Left lung (tissue), 4 donors: ENCODE measurements at regions not wholly inside any gene's neighbourhood (a gene's known extent, or its start where the extent isn't known, plus 50 kb on each side); places are given as distances from the start of the nearest gene placed in this dataset.
"Not testable (repeated sequence)": the region's sequence is repeated elsewhere in the genome, so short reads cannot be mapped to it uniquely, and the experiment has no call there.

ENCODE experiments used
- ATAC-seq: fragments of 200-7000 bp; cut with Tn5 transposase; one replicate; pipeline ENCODE4 v1.9.1; 2020; ENCODE audit warnings: moderate library complexity
- DNase-seq, 4 donors: peaks; one replicate each; pipeline ENCODE4 v3.0.0-alpha.2; 2013 to 2020
- H3K27ac ChIP-seq, 2 donors: fragments of 200-600 bp; sonication (generic) in 1 of 2; one replicate each; pipeline versions ENCODE4 v1.5.0 to v1.8.0; 2020 to 2021
- H3K27me3 ChIP-seq, 2 donors: fragments of 200-600 bp; sonication (generic) in 1 of 2; one replicate each; pipeline versions ENCODE4 v1.5.0 to v1.8.0; 2020 to 2021
- H3K36me3 ChIP-seq, 2 donors: fragments of 200-600 bp; sonication (generic) in 1 of 2; one replicate each; pipeline versions ENCODE4 v1.5.0 to v1.8.0; 2020 to 2021
- H3K4me1 ChIP-seq, 2 donors: fragments of 200-600 bp; one replicate each; pipeline ENCODE4 v1.8.0; 2021
- H3K4me3 ChIP-seq, 2 donors: fragments of 200-600 bp; sonication (generic) in 1 of 2; one replicate each; pipeline versions ENCODE4 v1.5.0 to v1.8.0; 2020 to 2021; ENCODE audit warnings: mild to moderate bottlenecking in 1 of 2
- H3K9me3 ChIP-seq, 2 donors: fragments of 200-600 bp; sonication (generic) in 1 of 2; one replicate each; pipeline versions ENCODE4 v1.5.0 to v1.8.0; 2020 to 2021
- CTCF ChIP-seq, 2 donors: fragments of 200-600 bp; sonication (generic) in 1 of 2; IDR thresholded peaks; one replicate each; pipeline versions ENCODE4 v1.5.0 to v1.8.0; 2021; ENCODE audit warnings: antibody characterized with exemption in 2 of 2
- intact Hi-C, 2 donors: fragments of 100-400 bp; cut with DNase I; formaldehyde crosslinking; loops; one replicate each; pipeline versions ENCODE4 v1.11.2 to v1.14.2; 2022
- donor health status: DM: no; HTN: yes; CAD: no.
- donor health status: DM: no; HTN: no; CAD: no.

- Histone ChIP-seq H3K36me3 (no peaks in the 10 kb centered on the region), H3K27ac (no peak overlapping the region), H3K9me3 (no peaks in the 10 kb centered on the region), H3K4me3 (no peak overlapping the region), H3K27me3 (no peaks in the 10 kb centered on the region), H3K4me1 (peaks cover 0 to 34% of the 10 kb centered on the region in 2 donors)
- TF ChIP-seq CTCF (IDR thresholded peaks at IDR 0.05): no peak
- no peak for ATAC-seq
- intact Hi-C loops: loop anchor here in 1 of 2 donors (10.0 kb wide), 1 partner anchor 66 kb away; the partner anchor contains the start of genes FLOT1 and IER3
- no peak for DNase-seq
These were observed 66.5 kb upstream of the IER3 start for GRCh38 chr6:30810813-30811339.

- H3K4me3 ChIP-seq, H3K9me3 ChIP-seq, H3K36me3 ChIP-seq, H3K27ac ChIP-seq, H3K4me1 ChIP-seq, intact Hi-C loops, H3K27me3 ChIP-seq, DNase-seq, ATAC-seq: not testable (repeated sequence)
These were observed 63.2 kb upstream of the IER3 start for GRCh38 chr6:30807566-30807965.

- ATAC-seq (no peak), DNase-seq (no peak)
- H3K9me3 ChIP-seq: no peaks in the 10 kb centered on the region
- peaks cover 0 to 3% of the 10 kb centered on the region in 2 donors for H3K4me1 ChIP-seq
- H3K27ac ChIP-seq: no peak overlapping the region
- H3K27me3 ChIP-seq: no peaks in the 10 kb centered on the region
- intact Hi-C loops: no loop called here
- TF ChIP-seq CTCF (IDR thresholded peaks at IDR 0.05): no peak
- no peaks in the 10 kb centered on the region for H3K36me3 ChIP-seq
- no peak overlapping the region for H3K4me3 ChIP-seq
These were observed 62.3 kb upstream of the IER3 start for GRCh38 chr6:30806581-30807183.

GRCh38 chr6:30804333-30804732, 60.0 kb upstream of the IER3 start:
- Histone ChIP-seq H3K36me3 (no peaks in the 10 kb centered on the region), H3K4me3 (no peak overlapping the region), H3K27ac (peak overlapping the region in 1 of 2 donors; percentile 72), H3K4me1 (peaks cover 0 to 5% of the 10 kb centered on the region in 2 donors), H3K27me3 (no peaks in the 10 kb centered on the region), H3K9me3 (no peaks in the 10 kb centered on the region)
- no peak for TF ChIP-seq CTCF (IDR thresholded peaks at IDR 0.05)
- ATAC-seq (no peak), DNase-seq (no peak)
- intact Hi-C loops: no loop called here

GRCh38 chr6:30802731-30803130, 58.4 kb upstream of the IER3 start:
- intact Hi-C loops: no loop called here
- Histone ChIP-seq H3K4me3 (no peak overlapping the region), H3K4me1 (peaks cover 0 to 21% of the 10 kb centered on the region in 2 donors), H3K36me3 (no peaks in the 10 kb centered on the region), H3K27ac (no peak overlapping the region), H3K9me3 (no peaks in the 10 kb centered on the region), H3K27me3 (no peaks in the 10 kb centered on the region)
- ATAC-seq (no peak), DNase-seq (no peak)
- TF ChIP-seq CTCF (IDR thresholded peaks at IDR 0.05): no peak

GRCh38 chr6:30801950-30802349, 57.6 kb upstream of the IER3 start:
- H3K9me3 ChIP-seq: no peaks in the 10 kb centered on the region
- H3K4me3 ChIP-seq: no peak overlapping the region
- no peaks in the 10 kb centered on the region for H3K27me3 ChIP-seq
- TF ChIP-seq CTCF (IDR thresholded peaks at IDR 0.05): no peak
- ATAC-seq (no peak), DNase-seq (no peak)
- intact Hi-C loops: no loop called here
- no peak overlapping the region for H3K27ac ChIP-seq
- peaks cover 0 to 21% of the 10 kb centered on the region in 2 donors for H3K4me1 ChIP-seq
- no peaks in the 10 kb centered on the region for H3K36me3 ChIP-seq
